GM12874 (cell line): ENCODE measurements at regions not wholly inside any gene's neighbourhood (a gene's known extent, or its start where the extent isn't known, plus 50 kb on each side); places are given as distances from the start of the nearest gene placed in this dataset.

ENCODE experiments used
- CTCF ChIP-seq: IDR thresholded peaks from 2 replicates; pipeline ENCODE4 v1.5.1; 2011; ENCODE audit warnings: low read depth, mild to moderate bottlenecking, control low read depth, low read length, moderate library complexity; ENCODE audit not compliant: insufficient read depth

DNA sequence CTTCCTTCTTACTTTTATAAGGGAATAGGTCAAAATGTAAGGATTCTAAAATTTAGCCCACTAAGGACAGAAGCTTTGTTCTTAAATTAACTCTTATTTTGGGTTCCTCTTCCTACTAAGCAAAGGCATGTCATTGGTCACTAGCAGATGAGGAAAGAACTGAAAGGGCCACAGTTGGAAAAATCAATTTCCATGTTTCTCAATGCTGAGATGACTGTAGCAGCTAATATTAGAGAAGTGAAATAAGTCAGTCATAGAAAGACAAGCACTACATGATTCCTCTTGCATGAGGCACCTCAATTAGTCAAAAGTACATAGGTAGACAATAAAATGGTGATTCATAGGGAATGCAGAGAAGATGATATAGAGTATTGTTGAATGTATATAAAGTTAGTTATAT is 353.7 kb downstream of the RSL24D1 start:
- no peak for TF ChIP-seq CTCF

GRCh38 chr15:54841701-54842305 is 354.9 kb downstream of the RSL24D1 start:
- no peak for TF ChIP-seq CTCF

- TF ChIP-seq CTCF, result no peak
Observed at GRCh38 chr15:54840621-54841398, 355.9 kb downstream of the RSL24D1 start.

DNA sequence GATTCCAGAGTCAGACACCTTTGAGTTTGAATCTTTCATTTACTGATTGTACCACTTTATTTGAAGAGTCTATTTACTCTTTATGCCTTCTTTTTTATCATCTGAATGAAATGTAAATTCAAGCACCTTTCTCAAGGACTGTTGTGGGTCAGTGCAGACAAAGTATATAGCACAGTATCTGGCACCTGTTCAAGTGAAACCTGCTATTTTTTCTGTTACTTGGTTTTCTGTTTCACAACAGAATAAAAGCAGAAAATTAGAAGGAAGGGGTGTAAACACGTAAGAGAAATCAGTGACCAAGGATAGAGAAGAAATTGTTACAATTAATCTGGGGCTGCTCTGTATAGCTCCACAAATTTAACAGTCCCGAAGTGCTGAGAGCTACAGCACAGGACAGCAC is 357.4 kb downstream of the RSL24D1 start:
- TF ChIP-seq CTCF, result no peak

- TF ChIP-seq CTCF, result no peak
Observed at GRCh38 chr15:54836052-54836795, 360.5 kb downstream of the RSL24D1 start.

GRCh38 chr15:54829821-54830220 is 366.9 kb downstream of the RSL24D1 start:
- no peak for TF ChIP-seq CTCF

DNA sequence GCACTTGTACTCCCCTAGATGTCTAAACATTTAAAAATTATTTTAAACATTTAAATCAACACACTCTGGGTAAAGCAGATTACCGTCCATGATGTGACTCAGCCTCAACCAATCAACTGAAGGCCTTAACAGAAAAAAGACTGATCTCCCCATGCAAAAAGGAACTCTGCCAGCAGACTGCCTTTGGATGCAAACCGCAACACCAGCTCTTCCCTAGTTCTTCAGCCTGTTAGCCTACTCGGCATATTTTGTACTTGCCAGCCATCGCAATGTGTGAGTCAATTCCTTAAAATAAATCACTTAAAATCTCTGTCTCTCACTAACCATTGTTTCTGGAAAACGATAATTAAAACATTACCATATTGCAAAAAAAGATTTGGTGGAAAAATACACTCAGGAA is 375.9 kb downstream of the RSL24D1 start:
- TF ChIP-seq CTCF, result no peak
